H1 (cell line): ENCODE measurements at regions not wholly inside any gene's neighbourhood (a gene's known extent, or its start where the extent isn't known, plus 50 kb on each side); places are given as distances from the start of the nearest gene placed in this dataset.

Experiments used
- CTCF ChIA-PET: fragments of 300-600 bp; sonication (Branson Sonifier 250); formaldehyde crosslinking; loops from one replicate; lab custom pipeline; 2021; ENCODE audit not compliant: partially characterized antibody; lab: Charles Lee
- POLR2A ChIA-PET: fragments of 300-600 bp; sonication (Branson Sonifier 250); formaldehyde crosslinking; loops from one replicate; lab custom pipeline; 2021; ENCODE audit warnings: inconsistent platforms; ENCODE audit not compliant: partially characterized antibody; lab: Charles Lee
- DNase-seq, 2 experiments: peaks; one replicate each; pipeline versions ENCODE4 v3.0.0 to v3.0.0-alpha.2; 2010 to 2022; ENCODE audit warnings: low spot score in 2 of 2, low read depth in 1 of 2, mixed read lengths in 1 of 2
- FAIRE-seq: peaks from 2 replicates; lab custom pipeline; 2011; peaks lifted over from hg19 to GRCh38; lab: Jason Lieb, UNC
- H2AFZ ChIP-seq: 2 replicates; pipeline ENCODE4 v1.8.1; 2012; ENCODE audit warnings: low read length, inconsistent platforms
- H2AK5ac ChIP-seq: 2 replicates; pipeline ENCODE4 v1.6.1; 2013; ENCODE audit warnings: low read depth, low read length
- H2BK120ac ChIP-seq: replicated peaks from 2 replicates; pipeline ENCODE3; 2013; ENCODE audit warnings: low read depth, low read length, inconsistent platforms
- H2BK12ac ChIP-seq: 2 replicates; pipeline ENCODE4 v1.6.1; 2013; ENCODE audit warnings: low read depth, low read length
- H2BK15ac ChIP-seq: 2 replicates; pipeline ENCODE4 v1.6.1; 2013; ENCODE audit warnings: low read length
- H2BK20ac ChIP-seq: 2 replicates; pipeline ENCODE4 v1.6.1; 2013; ENCODE audit warnings: low read length
- H2BK5ac ChIP-seq: 2 replicates; pipeline ENCODE4 v1.6.1; 2013; ENCODE audit warnings: low read depth, low read length
- H3K14ac ChIP-seq: 2 replicates; pipeline ENCODE4 v1.6.1; 2013; ENCODE audit warnings: inconsistent platforms; ENCODE audit not compliant: insufficient read length
- H3K18ac ChIP-seq: 2 replicates; pipeline ENCODE4 v1.6.1; 2013; ENCODE audit warnings: low read length; ENCODE audit errors: extremely low read depth
- H3K23ac ChIP-seq: 2 replicates; pipeline ENCODE4 v1.6.1; 2013; ENCODE audit warnings: inconsistent platforms; ENCODE audit not compliant: insufficient read length
- H3K23me2 ChIP-seq: 2 replicates; pipeline ENCODE4 v1.6.1; 2013; ENCODE audit warnings: low read depth, low read length
- H3K27ac ChIP-seq: 2 replicates; pipeline ENCODE4 v1.6.1; 2011; ENCODE audit warnings: low read depth, low read length, inconsistent platforms
- H3K27me3 ChIP-seq, 4 experiments: replicated peaks in 1 of 4; 1 replicate in 1 of 4; 2 replicates in 3 of 4; pipeline versions ENCODE4 v1.6.1 to v1.8.1; 2011 to 2013; ENCODE audit warnings: low read length in 3 of 4, mild to moderate bottlenecking in 3 of 4, inconsistent platforms in 2 of 4, mixed read lengths in 2 of 4, moderate library complexity in 1 of 4; ENCODE audit not compliant: control insufficient read depth in 3 of 4, insufficient read depth in 3 of 4; ENCODE audit errors: extremely low read depth in 1 of 4
- H3K36me3 ChIP-seq, 4 experiments: 2 replicates each; pipeline versions ENCODE4 v1.6.1 to v1.8.1; 2011 to 2013; ENCODE audit warnings: mild to moderate bottlenecking in 4 of 4, low read length in 3 of 4, moderate library complexity in 2 of 4, control low read depth in 1 of 4, inconsistent platforms in 1 of 4; ENCODE audit not compliant: insufficient read depth in 4 of 4, control insufficient read depth in 2 of 4
- H3K4ac ChIP-seq: replicated peaks from 2 replicates; pipeline ENCODE3; 2013; ENCODE audit warnings: low read length, low read depth, mixed read lengths, inconsistent platforms; ENCODE audit not compliant: insufficient read length
- H3K4me1 ChIP-seq, 4 experiments: replicated peaks in 1 of 4; 1 replicate in 1 of 4; 2 replicates in 3 of 4; pipeline versions ENCODE4 v1.6.1 to v1.8.1; 2011 to 2013; ENCODE audit warnings: low read length in 3 of 4, inconsistent platforms in 2 of 4, mixed read lengths in 1 of 4; ENCODE audit not compliant: insufficient read depth in 4 of 4, control insufficient read depth in 3 of 4
- H3K4me2 ChIP-seq, 2 experiments: 2 replicates each; pipeline versions ENCODE4 v1.6.1 to v1.8.1; 2011 to 2013; ENCODE audit warnings: low read depth in 2 of 2, low read length in 2 of 2, control low read depth in 1 of 2, inconsistent platforms in 1 of 2, mild to moderate bottlenecking in 1 of 2; ENCODE audit not compliant: insufficient read depth in 1 of 2
- H3K4me3 ChIP-seq, 4 experiments: fragments of 200-600, 300-600 bp in 1 of 4; sonication (generic), shearing (Covaris generic), sonication (Bioruptor Twin) in 1 of 4; 2 replicates each; pipeline versions ENCODE4 v1.5.1 to v1.8.1; 2011 to 2016; ENCODE audit warnings: low read length in 4 of 4, low read depth in 3 of 4, control low read depth in 2 of 4, inconsistent platforms in 2 of 4, mild to moderate bottlenecking in 2 of 4, mixed read lengths in 1 of 4, moderate library complexity in 1 of 4; ENCODE audit not compliant: insufficient read depth in 2 of 4; ENCODE audit errors: extremely low read depth in 1 of 4
- H3K56ac ChIP-seq: replicated peaks from 2 replicates; pipeline ENCODE3; 2013; ENCODE audit warnings: low read depth, mild to moderate bottlenecking, mixed read lengths, low read length, inconsistent platforms; ENCODE audit not compliant: insufficient read length
- H3K79me1 ChIP-seq: 2 replicates; pipeline ENCODE4 v1.6.1; 2013; ENCODE audit warnings: low read depth, low read length, control low read depth
- H3K79me2 ChIP-seq, 2 experiments: 2 replicates each; pipeline versions ENCODE4 v1.6.1 to v1.8.1; 2012 to 2013; ENCODE audit warnings: low read length in 2 of 2, mild to moderate bottlenecking in 2 of 2, inconsistent platforms in 1 of 2; ENCODE audit not compliant: insufficient read depth in 2 of 2, control insufficient read depth in 1 of 2
- H3K9ac ChIP-seq, 4 experiments: replicated peaks in 1 of 4; 1 replicate in 1 of 4; 2 replicates in 3 of 4; pipeline versions ENCODE4 v1.6.1 to v1.8.1; 2011 to 2013; ENCODE audit warnings: low read depth in 3 of 4, low read length in 3 of 4, control low read depth in 2 of 4, mild to moderate bottlenecking in 2 of 4, moderate library complexity in 2 of 4, inconsistent platforms in 1 of 4; ENCODE audit errors: extremely low read depth in 1 of 4
- H3K9me3 ChIP-seq, 2 experiments: 2 replicates each; pipeline versions ENCODE4 v1.6.1 to v1.8.1; 2012 to 2013; ENCODE audit warnings: mild to moderate bottlenecking in 2 of 2, moderate library complexity in 2 of 2, control low read depth in 1 of 2, inconsistent platforms in 1 of 2, low read depth in 1 of 2, low read length in 1 of 2, mixed read lengths in 1 of 2; ENCODE audit not compliant: insufficient read depth in 2 of 2
- H4K20me1 ChIP-seq, 2 experiments: replicated peaks in 1 of 2; 2 replicates each; pipeline versions ENCODE3 to v1.8.1; 2011 to 2013; ENCODE audit warnings: inconsistent platforms in 2 of 2, low read length in 2 of 2, mild to moderate bottlenecking in 1 of 2; ENCODE audit not compliant: insufficient read depth in 2 of 2, control insufficient read depth in 1 of 2
- H4K5ac ChIP-seq: 2 replicates; pipeline ENCODE4 v1.6.1; 2013; ENCODE audit warnings: low read length, low read depth, mixed read lengths, inconsistent platforms; ENCODE audit not compliant: insufficient read length
- H4K8ac ChIP-seq: 2 replicates; pipeline ENCODE4 v1.8.0; 2013; ENCODE audit warnings: mild to moderate bottlenecking, moderate library complexity, low read length, inconsistent platforms; ENCODE audit not compliant: insufficient read depth; ENCODE audit errors: extremely low read depth
- H4K91ac ChIP-seq: replicated peaks from 2 replicates; pipeline ENCODE3; 2013; ENCODE audit warnings: low read length, mixed read lengths, inconsistent platforms; ENCODE audit not compliant: insufficient read length
- ATF2 ChIP-seq: IDR thresholded peaks from 2 replicates; pipeline ENCODE4 v1.6.1; 2012; ENCODE audit warnings: low read length, inconsistent platforms
- CBX5 ChIP-seq: fragments of 300-800, 300-1000 bp; sonication (generic); IDR thresholded peaks from 2 replicates; pipeline ENCODE4 v1.7.1; 2016; ENCODE audit warnings: antibody characterized with exemption, low read length, low read depth
- CHD2 ChIP-seq: IDR thresholded peaks from 2 replicates; pipeline ENCODE4 v1.6.1; 2012; ENCODE audit warnings: low read length, improper control_type of control experiment
- EGR1 ChIP-seq: IDR thresholded peaks from 2 replicates; pipeline ENCODE4 v1.6.1; 2011; ENCODE audit warnings: low read depth, low read length, borderline replicate concordance
- GABPA ChIP-seq: IDR thresholded peaks from 2 replicates; pipeline ENCODE4 v1.6.1; 2011; ENCODE audit warnings: mild to moderate bottlenecking, low read length, moderate library complexity, borderline replicate concordance; ENCODE audit not compliant: insufficient read depth
- MAFK ChIP-seq: IDR thresholded peaks from 2 replicates; pipeline ENCODE4 v1.6.1; 2012; ENCODE audit warnings: low read depth, mild to moderate bottlenecking, improper control_type of control experiment, low read length
- NRF1 ChIP-seq: IDR thresholded peaks from 2 replicates; pipeline ENCODE4 v1.6.1; 2011; ENCODE audit warnings: mild to moderate bottlenecking, low read depth, low read length, improper control_type of control experiment
- RNF2 ChIP-seq: fragments of 200-900, 300-1000 bp; sonication (generic); IDR thresholded peaks from 2 replicates; pipeline ENCODE4 v1.7.1; 2016; ENCODE audit warnings: borderline replicate concordance, low read depth, mild to moderate bottlenecking, antibody characterized with exemption, low read length; ENCODE audit not compliant: poor library complexity, severe bottlenecking; ENCODE audit errors: missing control alignments
- SIN3A ChIP-seq, 2 experiments: IDR thresholded peaks in 1 of 2; conservative IDR thresholded peaks in 1 of 2; 2 replicates each; pipeline ENCODE4 v1.6.1; 2011 to 2012; ENCODE audit warnings: low read length in 2 of 2, improper control_type of control experiment in 1 of 2, low read depth in 1 of 2, mild to moderate bottlenecking in 1 of 2
- WGBS, 2 experiments: shearing (Covaris generic) in 1 of 2; methylation state at CpG; one replicate each; pipeline versions ENCODE4 v1.1.6 to v1.1.7; 2013 to 2015; ENCODE audit warnings: low lambda C conversion rate in 2 of 2, mixed read lengths in 2 of 2, inconsistent platforms in 1 of 2, low coverage in 1 of 2, missing lambda C conversion rate in 1 of 2; ENCODE audit not compliant: insufficient replicate concordance in 2 of 2, insufficient coverage in 1 of 2, insufficient read length in 1 of 2; ENCODE audit errors: extremely low coverage in 1 of 2, missing lambda C conversion rate in 1 of 2; 5-methylcytosine and 5-hydroxymethylcytosine counted together

- no peaks in the 10 kb centered on the region for H3K27me3 ChIP-seq
- POLR2A ChIA-PET: interaction anchor here (1.0 kb wide), 1 partner anchor 8 kb away, joined by 3 read pairs; no protein-coding TSS in a partner anchor
- TF ChIP-seq RNF2 (no peak), ATF2 (no peak), CHD2 (no peak), SIN3A (conservative IDR thresholded peaks at IDR 0.05 in 1 of 2, IDR thresholded peaks at IDR 0.05 in 1 of 2; ENCODE audit: low read depth in 1 of 2, low read length in 2 of 2) (no peak), MAFK (no peak), CBX5 (no peak), GABPA (no peak), NRF1 (no peak), EGR1 (no peak)
These were observed 229.9 kb downstream of the NR2F2 start for GRCh38 chr15:96560246-96560895.

More at GRCh38 chr15:96560246-96560895, 229.9 kb downstream of the NR2F2 start:
- Histone ChIP-seq H2BK20ac (no peak overlapping the region), H3K23ac (no peak overlapping the region), H3K23me2 (no peaks in the 10 kb centered on the region), H4K20me1 (no peaks in the 10 kb centered on the region), H3K14ac (no peak overlapping the region), H2BK12ac (no peak overlapping the region), H3K56ac (no peak overlapping the region), H4K8ac (no peak overlapping the region), H4K91ac (no peak overlapping the region), H2BK120ac (no peak overlapping the region), H3K36me3 (no peaks in the 10 kb centered on the region; a peak in 1 of 8 replicates), H3K4me3 (no peak overlapping the region), H3K4me2 (no peak overlapping the region), H2BK5ac (no peak overlapping the region), H3K9me3 (no peaks in the 10 kb centered on the region), H2BK15ac (no peak overlapping the region), H3K79me1 (no peaks in the 10 kb centered on the region), H3K4me1 (no peaks in the 10 kb centered on the region), H3K4ac (no peak overlapping the region), H2AK5ac (no peak overlapping the region), H4K5ac (no peak overlapping the region), H3K9ac (no peak overlapping the region), H2AFZ (no peak overlapping the region), H3K18ac (no peak overlapping the region), H3K79me2 (no peaks in the 10 kb centered on the region), H3K27ac (no peak overlapping the region)
- DNase-seq (no peak), FAIRE-seq (no peak)
- 76% methylated on average over 3 of the region's 3 CpGs; no CpG with 5 or more reads in 1 of the 2 experiments for whole genome bisulfite sequencing, 2 experiments
- CTCF ChIA-PET: no interaction called here
